ENCODE measurements at regions not wholly inside any gene's neighbourhood (a gene's known extent, or its start where the extent isn't known, plus 50 kb on each side); places are given as distances from the start of the nearest gene placed in this dataset.
A peak's percentile ranks its signal among the peaks of the same experiment; 100 is the strongest.

DNA sequence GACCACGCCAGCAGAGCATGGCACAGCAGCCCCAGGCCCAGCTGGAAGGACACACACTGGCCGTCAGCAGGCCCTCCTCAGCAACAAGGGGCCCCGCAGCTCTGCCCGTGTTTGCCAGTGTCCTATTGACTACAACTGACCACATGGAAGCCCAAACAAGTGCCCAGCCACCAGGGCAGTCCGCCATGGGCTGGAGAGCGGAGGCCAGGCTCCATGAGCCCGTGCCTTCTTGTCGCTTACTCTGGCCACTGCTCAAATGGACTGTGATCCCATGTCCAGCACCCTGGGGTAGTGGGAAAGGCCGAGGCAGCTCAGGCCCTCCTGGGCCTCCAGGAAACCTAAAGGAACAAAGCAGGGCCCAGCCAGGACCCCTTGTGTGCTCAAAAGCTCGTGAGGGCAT lies 53.9 kb upstream of the TAF1B start:
- DNase-seq (ENCODE audit: low read depth, low spot score), result no peak
- Mint-ChIP-seq H3K36me3 (ENCODE audit: low read depth) (no peaks in the 10 kb centered on the region), H3K4me1 (peaks cover 11% of the 10 kb centered on the region), H3K27ac (ENCODE audit: unreplicated experiment) (no peak overlapping the region), H3K9me3 (no peaks in the 10 kb centered on the region), H3K4me3 (no peak overlapping the region), H3K27me3 (ENCODE audit: low read depth) (no peaks in the 10 kb centered on the region)
- TF ChIP-seq, protein P1, sequence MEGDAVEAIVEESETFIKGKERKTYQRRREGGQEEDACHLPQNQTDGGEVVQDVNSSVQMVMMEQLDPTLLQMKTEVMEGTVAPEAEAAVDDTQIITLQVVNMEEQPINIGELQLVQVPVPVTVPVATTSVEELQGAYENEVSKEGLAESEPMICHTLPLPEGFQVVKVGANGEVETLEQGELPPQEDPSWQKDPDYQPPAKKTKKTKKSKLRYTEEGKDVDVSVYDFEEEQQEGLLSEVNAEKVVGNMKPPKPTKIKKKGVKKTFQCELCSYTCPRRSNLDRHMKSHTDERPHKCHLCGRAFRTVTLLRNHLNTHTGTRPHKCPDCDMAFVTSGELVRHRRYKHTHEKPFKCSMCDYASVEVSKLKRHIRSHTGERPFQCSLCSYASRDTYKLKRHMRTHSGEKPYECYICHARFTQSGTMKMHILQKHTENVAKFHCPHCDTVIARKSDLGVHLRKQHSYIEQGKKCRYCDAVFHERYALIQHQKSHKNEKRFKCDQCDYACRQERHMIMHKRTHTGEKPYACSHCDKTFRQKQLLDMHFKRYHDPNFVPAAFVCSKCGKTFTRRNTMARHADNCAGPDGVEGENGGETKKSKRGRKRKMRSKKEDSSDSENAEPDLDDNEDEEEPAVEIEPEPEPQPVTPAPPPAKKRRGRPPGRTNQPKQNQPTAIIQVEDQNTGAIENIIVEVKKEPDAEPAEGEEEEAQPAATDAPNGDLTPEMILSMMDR (conservative IDR thresholded peaks at IDR 0.05), result no peak

DNA sequence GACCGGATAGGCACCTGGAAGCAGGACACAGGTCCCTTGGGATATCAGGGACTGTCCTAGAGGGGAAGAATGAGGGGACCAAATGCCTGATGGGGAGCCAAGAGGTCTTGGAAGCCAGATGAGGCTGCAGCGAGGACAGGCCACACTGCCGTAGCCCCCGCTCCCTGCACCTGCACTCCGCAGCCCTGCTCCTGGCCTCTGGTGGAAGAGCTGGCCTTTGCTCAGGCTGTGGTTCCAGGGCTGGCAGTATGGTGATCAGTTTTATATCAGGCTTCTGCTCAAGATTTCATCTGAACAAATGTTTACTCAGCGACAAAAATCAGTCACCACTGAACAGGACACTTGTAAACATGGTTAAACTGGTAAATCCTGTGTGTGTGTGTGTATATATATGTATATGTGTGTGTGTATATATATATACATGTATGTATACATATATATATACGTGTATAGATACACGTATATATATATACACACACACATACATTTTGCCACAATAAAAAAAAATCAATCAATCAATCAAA lies 52.5 kb upstream of the TAF1B start:
- Mint-ChIP-seq H3K27ac (ENCODE audit: unreplicated experiment) (no peak overlapping the region), H3K36me3 (ENCODE audit: low read depth) (no peaks in the 10 kb centered on the region), H3K4me1 (peaks cover 11% of the 10 kb centered on the region), H3K4me3 (no peak overlapping the region), H3K9me3 (no peaks in the 10 kb centered on the region), H3K27me3 (ENCODE audit: low read depth) (no peaks in the 10 kb centered on the region)
- DNase-seq (ENCODE audit: low read depth, low spot score), result no peak
- TF ChIP-seq, protein P1 (conservative IDR thresholded peaks at IDR 0.05), result no peak

GRCh38 chr2:9791711-9792110 lies 51.6 kb upstream of the TAF1B start:
- no peak overlapping the region for H3K4me3 Mint-ChIP-seq
- H3K9me3 Mint-ChIP-seq, result no peaks in the 10 kb centered on the region
- H3K4me1 Mint-ChIP-seq, result peaks cover 16% of the 10 kb centered on the region
- TF ChIP-seq, protein P1 (conservative IDR thresholded peaks at IDR 0.05), result no peak
- no peak for DNase-seq (ENCODE audit: low read depth, low spot score)
- no peaks in the 10 kb centered on the region for H3K36me3 Mint-ChIP-seq (ENCODE audit: low read depth)
- H3K27me3 Mint-ChIP-seq (ENCODE audit: low read depth), result no peaks in the 10 kb centered on the region
- H3K27ac Mint-ChIP-seq (ENCODE audit: unreplicated experiment), result no peak overlapping the region

- TF ChIP-seq, protein P1 (conservative IDR thresholded peaks at IDR 0.05), result no peak
- H3K4me3 Mint-ChIP-seq, result no peak overlapping the region
- no peaks in the 10 kb centered on the region for H3K9me3 Mint-ChIP-seq
- H3K4me1 Mint-ChIP-seq, result peaks cover 18% of the 10 kb centered on the region
- no peaks in the 10 kb centered on the region for H3K36me3 Mint-ChIP-seq (ENCODE audit: low read depth)
- no peak for DNase-seq (ENCODE audit: low read depth, low spot score)
- H3K27me3 Mint-ChIP-seq (ENCODE audit: low read depth), result no peaks in the 10 kb centered on the region
- H3K27ac Mint-ChIP-seq (ENCODE audit: unreplicated experiment), result peak overlapping the region; percentile 95
Measured at GRCh38 chr2:9793156-9793917, 49.9 kb upstream of the TAF1B start.
